Amygdala (tissue), 56 donors: ENCODE measurements at regions not wholly inside any gene's neighbourhood (a gene's known extent, or its start where the extent isn't known, plus 50 kb on each side); places are given as distances from the start of the nearest gene placed in this dataset.
A peak's percentile ranks its signal among the peaks of the same experiment; 100 is the strongest.

Source experiments
- DNase-seq, 56 donors: peaks; one replicate each; lab custom pipeline; 2025; lab: John Stamatoyannopoulos, UW

GRCh38 chr2:163541943-163542342 is 193.9 kb downstream of the FIGN start:
- no peak for DNase-seq

DNA sequence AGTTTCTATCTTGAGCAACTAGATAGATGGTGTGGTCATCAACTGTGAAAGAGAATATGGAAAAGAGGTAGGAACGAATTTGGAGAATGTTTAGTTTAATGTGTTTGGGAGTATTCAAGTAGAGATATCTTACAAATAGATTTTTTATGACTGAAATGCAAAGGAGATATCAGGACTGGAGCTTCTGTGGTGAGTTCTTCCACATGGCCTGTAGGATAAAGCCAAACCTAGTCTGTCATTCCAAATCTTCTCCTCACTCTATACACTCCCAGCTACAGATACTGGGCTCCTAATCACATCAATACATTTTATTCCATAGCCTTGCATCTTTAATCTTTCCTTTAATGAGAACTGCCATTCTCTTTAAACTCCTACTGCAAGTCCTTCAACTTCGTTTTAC is 194.3 kb downstream of the FIGN start:
- DNase-seq = no peak

- DNase-seq = no peak
Observed at GRCh38 chr2:163528640-163529217, 207.1 kb downstream of the FIGN start.

DNA sequence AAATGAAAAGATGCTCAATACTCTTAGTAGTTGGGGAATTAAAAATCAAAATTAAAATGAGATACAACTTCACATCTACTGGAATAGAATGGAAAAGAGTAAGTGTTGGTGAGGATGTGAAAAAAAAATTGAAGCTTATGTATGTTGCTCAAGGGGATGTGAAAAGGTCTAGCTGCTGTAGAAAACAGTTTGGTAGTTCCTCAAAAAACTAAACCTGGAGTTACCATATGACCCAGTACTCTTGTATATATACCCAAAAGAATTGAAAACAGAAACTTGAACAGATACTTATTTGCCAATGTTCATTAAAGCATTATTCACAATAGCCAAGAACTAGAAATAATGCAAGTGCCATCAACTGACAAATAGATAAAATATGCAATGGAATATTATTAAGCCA is 208.4 kb downstream of the FIGN start:
- no peak for DNase-seq

DNA sequence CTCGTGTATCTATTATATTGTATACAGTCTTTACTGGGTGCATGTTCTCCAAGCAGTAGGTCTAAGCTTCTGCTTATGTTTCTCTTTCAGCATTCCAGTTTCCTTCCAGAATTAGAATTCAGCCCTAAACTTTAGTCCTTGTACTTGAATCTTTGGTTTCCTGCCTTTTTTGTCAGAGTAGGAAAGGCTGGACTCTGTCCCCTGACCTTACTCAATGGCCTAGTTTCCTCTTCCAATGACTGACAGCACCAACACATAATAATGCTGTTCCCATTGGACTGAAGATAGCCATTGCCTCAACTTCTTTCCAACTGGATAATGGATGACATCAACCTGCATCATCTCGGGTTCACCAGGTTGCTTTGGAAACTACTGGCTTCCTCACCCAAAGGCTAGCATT is 217.0 kb downstream of the FIGN start:
- DNase-seq = no peak

DNA sequence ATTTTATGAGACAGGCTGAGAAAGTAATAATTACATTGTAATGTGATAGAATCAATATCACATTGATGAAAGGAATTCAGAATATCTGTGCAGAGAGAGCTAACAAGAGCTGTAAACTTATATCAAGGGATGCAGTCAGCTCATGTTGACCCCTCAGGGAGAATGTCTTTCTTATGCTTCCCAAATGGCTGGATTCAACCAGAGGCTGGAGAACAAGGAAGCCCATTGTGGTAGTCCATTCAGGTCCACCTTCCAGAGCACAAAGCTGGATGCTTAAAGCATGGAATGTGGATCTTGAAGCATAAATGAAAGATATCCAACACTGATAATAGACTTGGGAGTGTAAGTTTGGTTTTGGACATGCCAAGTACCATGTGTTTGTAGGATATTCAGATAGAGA is 220.0 kb downstream of the FIGN start:
- no peak for DNase-seq

- DNase-seq = no peak
Observed at GRCh38 chr2:163505281-163505680, 230.5 kb downstream of the FIGN start.

DNA sequence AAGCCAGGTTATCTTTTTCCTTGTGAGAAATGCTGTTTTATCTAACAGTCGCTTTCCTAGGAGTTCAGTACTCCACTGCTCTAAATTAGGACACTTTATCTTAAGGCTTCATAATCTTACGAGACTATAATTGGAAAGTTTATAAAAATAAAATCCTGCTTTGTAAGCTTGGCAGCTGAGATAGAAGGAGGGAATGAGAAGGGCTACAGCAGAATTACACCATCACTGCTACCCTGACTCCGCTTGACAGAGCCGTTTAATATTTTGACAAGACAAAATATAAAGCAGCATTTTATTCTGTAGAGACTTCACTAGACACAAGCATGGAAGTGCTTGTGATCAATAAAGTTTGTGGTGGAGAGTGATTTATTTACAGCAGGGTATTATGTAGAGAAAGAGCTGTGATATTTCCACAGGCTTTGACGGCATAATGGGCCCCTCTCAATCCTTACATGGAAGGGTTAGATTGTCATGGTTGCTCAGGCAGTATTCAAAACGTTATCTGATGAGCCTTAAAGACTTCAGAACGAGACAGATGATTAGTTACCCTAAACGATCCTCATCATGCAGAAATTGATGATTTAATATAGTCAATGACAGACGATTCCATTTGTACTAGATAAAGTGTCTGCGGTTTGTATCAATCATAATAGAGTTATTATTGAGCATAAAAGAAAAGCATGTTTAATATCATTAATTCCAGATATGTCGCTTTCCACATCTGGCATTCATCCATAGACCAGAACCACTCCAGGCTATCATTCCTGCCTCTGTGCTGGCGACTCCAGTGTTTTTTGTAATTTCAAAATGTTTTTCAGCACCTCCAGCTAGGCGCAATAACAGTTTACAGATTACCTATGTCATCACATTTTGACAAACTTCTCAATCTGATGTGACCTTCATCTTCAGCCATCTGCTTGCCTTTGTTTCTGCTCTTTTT is 242.2 kb downstream of the FIGN start:
- no peak for DNase-seq

DNA sequence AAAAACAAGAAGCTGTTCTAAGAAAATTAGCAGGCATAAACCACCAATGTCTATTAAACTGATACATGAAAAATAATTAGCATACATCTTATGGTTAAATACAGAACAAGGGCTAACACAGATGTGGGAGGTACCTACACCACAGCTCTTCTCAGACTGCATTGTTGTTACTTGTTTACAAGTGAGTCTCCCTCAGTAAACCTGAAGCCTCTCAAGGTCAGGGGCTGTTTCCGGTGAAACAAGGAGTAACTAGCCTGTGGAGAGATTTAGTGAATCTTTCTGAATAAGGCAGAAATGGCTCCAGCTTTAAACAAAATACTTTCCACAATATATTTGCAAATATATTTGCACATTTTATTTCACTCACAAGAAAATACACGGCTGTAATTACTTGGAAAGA is 244.0 kb downstream of the FIGN start:
- no peak for DNase-seq

DNA sequence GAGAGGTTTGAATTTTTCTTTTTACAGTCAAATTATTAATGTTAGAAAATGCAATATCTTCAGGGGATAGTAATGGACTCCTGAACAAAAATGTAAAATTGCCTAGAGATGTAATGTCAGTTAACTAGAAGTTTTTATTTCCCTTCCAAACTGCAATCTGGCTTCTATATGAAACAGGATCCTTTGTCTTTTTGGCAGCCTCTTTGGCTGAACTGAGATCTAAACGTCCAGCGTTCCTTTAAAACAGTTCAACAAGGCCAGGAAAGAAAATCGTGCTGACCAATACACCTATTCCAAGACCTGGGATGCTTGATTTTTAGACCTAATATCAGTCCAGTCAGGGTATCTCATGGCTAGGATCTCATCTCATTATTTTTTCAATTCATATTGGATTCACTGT is 245.5 kb downstream of the FIGN start:
- DNase-seq = no peak

DNA sequence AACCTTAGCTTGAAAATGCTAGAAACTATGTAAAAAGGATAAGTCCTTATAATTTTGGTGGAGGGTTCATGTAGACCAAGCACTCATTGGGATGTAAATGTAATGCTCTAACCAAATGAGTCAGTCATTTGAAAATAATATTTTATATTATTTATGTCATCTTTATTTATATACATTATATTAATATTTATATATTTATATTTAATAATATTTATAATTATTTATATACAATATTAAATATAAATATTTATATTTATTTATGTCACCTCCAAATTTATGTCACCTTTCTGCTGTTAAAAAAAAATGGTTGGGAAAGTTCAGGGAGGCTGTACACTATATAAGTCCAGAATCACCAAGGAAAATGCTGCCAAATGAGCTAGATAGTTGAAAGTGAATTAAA is 254.3 kb downstream of the FIGN start:
- DNase-seq = no peak

DNA sequence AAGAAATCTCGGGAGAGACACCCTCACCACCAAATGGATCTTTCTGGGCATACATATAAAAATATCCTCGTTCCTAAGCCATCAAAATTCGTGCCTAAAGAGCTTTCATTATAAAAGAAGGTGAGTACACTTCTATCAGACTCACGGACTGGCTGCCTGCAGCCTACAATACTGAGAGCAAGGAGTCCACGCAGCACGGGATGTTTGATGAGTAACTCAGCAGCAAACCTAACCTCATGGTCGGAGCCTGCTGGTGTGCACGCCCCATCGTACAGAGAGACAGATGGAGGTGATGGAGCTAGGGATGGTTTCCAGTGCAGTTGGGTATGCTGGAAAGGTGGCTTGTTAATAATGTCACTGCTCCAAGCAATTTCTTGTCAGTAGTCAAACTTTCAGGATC is 256.2 kb downstream of the FIGN start:
- DNase-seq = no peak

- no peak for DNase-seq
Observed at GRCh38 chr2:163475815-163476214, 260.0 kb downstream of the FIGN start.

GRCh38 chr2:163474889-163475288 is 260.9 kb downstream of the FIGN start:
- no peak for DNase-seq

DNA sequence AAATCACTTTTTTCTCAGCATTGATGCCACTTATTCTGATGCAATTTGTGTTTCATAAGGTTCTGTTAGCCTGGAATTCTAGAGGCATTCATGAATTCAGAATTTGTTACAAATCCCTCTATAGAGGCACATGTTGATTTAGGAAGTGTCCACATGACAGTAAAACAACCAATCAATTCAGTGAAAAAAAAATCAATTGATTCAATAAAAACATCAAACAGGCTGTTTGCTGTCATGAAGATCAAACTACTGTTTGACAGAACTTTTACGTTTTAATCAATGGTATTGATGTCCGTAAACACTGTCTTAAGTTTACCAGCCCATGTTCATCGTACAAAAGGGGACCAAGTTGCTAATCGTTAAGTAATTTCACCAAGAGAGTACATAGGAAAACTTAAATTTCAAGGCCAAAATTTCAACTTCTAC is 261.5 kb downstream of the FIGN start:
- no peak for DNase-seq

DNA sequence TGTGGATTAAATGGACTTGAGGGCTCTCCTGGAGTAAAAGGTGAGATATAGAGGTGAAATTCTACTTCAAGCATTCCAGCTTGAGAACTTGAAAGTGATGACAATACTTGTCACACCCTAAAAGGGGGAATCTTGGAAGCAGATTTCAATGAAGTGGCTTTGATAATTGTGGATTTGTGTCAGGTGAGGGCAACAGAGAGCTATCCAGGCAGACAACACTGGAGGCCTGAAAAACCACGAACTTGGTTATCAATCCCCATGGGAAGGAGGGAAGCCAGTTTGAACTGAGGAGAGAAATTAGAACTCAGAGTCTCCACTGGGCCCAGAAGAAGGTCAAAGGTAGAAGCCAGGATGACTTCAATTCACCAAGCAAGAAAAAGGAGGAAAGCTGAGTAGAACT is 263.9 kb downstream of the FIGN start:
- DNase-seq = peak in 1 of 56 donors; percentile 2

DNA sequence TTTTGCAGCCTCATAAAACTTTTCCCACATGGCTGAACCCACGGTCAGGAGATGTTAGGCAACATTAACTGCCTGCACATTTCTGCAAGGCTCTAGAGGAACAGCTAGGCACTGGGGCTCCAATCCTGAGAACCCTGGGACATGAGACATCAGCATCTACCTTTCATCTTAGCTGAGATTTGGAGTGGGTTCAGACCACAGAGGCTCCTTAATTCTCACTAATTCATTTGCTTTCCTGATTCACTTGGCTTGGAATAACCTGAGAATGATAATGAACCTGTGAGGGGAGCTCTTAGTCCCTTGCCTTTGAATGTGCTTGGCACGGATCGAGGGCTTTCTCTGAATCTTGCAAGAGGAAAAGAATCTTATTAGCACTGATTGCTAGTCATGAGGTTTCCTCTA is 266.2 kb downstream of the FIGN start:
- peak in 19 of 56 donors; percentile 1 to 53 (median 15) for DNase-seq

- peak in 8 of 56 donors; percentile 1 to 27 (median 10) for DNase-seq
Observed at GRCh38 chr2:163467251-163467630, 268.6 kb downstream of the FIGN start.

GRCh38 chr2:163466331-163467250 is 269.2 kb downstream of the FIGN start:
- no peak for DNase-seq

GRCh38 chr2:163465440-163465839 is 270.4 kb downstream of the FIGN start:
- DNase-seq = no peak

- no peak for DNase-seq
Observed at GRCh38 chr2:163463411-163463810, 272.4 kb downstream of the FIGN start.
